ENCODE measurements at regions not wholly inside any gene's neighbourhood (a gene's known extent, or its start where the extent isn't known, plus 50 kb on each side); places are given as distances from the start of the nearest gene placed in this dataset.

DNA sequence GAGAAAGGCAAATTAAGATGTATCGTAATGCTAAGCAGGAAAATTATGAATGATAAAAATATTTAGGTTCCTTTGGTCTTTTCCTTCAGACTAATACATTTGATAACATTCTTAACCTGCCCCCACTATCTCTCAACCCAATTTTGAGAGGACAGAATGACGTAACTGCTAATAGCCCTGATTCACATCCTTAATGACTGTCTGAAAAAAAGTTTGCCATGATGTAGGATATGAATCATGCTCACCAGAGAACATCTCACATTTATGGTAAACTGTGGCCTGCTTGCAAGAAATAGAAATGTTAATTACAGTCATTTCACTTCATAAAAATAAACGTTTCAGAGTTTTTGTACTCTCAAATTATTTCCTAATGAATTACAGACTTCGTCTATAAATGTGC, 128.0 kb upstream of the VEGFC start:
- TF ChIP-seq, protein P1, sequence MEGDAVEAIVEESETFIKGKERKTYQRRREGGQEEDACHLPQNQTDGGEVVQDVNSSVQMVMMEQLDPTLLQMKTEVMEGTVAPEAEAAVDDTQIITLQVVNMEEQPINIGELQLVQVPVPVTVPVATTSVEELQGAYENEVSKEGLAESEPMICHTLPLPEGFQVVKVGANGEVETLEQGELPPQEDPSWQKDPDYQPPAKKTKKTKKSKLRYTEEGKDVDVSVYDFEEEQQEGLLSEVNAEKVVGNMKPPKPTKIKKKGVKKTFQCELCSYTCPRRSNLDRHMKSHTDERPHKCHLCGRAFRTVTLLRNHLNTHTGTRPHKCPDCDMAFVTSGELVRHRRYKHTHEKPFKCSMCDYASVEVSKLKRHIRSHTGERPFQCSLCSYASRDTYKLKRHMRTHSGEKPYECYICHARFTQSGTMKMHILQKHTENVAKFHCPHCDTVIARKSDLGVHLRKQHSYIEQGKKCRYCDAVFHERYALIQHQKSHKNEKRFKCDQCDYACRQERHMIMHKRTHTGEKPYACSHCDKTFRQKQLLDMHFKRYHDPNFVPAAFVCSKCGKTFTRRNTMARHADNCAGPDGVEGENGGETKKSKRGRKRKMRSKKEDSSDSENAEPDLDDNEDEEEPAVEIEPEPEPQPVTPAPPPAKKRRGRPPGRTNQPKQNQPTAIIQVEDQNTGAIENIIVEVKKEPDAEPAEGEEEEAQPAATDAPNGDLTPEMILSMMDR (IDR thresholded peaks at IDR 0.05; ENCODE audit: control insufficient read depth, extremely low read depth, insufficient read depth): no peak
- DNase-seq (ENCODE audit: low read depth): no peak

DNA sequence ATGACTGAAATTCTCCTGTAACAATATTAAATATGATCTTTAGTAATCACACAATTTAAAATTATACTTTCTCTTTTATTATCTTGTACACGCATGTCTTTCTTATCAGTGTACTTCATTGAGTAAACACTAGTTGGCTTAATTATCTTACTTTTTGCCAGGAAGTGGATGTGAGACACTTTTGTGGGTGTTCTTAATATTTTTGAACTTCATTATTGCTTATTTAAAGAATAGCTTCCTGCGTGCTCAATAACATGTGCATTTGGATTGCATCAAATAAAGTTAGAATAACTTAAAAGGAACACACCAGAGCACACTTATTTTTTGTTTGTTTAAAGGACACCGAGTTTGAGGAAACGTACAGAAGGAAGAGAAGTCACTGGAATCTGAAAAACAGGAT, 128.5 kb upstream of the VEGFC start:
- TF ChIP-seq, protein P1 (IDR thresholded peaks at IDR 0.05; ENCODE audit: control insufficient read depth, extremely low read depth, insufficient read depth): no peak
- DNase-seq (ENCODE audit: low read depth): no peak
- H3K4me3 ChIP-seq (ENCODE audit: low read depth, low read length): no peak overlapping the region

More for the DNA sequence above, 128.0 kb upstream of the VEGFC start:
- H3K4me3 ChIP-seq (ENCODE audit: low read depth, low read length): no peak overlapping the region

DNA sequence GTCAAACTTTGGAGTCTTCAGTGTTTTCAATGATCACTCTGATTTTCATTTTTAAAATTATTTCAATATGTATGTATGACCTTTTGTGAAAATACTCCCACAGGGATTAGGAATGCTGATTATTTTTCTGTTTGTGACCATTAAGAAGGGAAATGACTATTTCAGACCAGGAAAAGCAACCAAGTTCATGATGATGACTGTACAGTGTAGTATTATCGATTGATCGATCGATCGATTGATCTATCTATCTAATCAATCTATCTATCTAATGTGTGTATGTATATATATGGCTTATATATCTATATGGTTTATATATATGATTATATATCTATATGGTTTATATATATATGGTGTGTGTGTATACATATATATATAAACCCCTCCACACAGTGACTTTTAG, 131.5 kb upstream of the VEGFC start:
- H3K4me3 ChIP-seq (ENCODE audit: low read depth, low read length): no peak overlapping the region
- TF ChIP-seq, protein P1 (IDR thresholded peaks at IDR 0.05; ENCODE audit: control insufficient read depth, extremely low read depth, insufficient read depth): no peak

GRCh38 chr4:176925962-176926361, 133.2 kb upstream of the VEGFC start:
- H3K4me3 ChIP-seq (ENCODE audit: low read depth, low read length): no peak overlapping the region
- no peak for DNase-seq (ENCODE audit: low read depth)
- TF ChIP-seq, protein P1 (IDR thresholded peaks at IDR 0.05; ENCODE audit: control insufficient read depth, extremely low read depth, insufficient read depth): no peak

More for the DNA sequence above, 131.5 kb upstream of the VEGFC start:
- no peak for DNase-seq (ENCODE audit: low read depth)

DNA sequence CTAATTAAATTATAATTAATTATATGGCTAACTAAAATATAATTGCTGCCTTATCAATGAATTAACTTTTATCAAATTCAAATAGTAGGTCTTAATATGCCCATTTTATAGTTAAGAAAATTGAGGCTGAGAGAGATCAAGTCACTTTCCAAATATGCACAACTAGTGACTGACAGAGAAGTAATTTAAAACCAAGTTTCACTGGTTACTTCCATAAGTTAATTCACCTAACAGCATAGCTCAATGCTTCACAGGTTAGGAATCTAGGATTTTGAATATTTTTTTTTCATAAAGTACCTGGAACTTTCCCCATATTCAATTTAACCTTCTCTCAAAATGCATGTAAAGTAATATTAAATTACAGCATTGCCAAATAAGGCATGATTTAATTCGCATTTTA, 134.4 kb upstream of the VEGFC start:
- TF ChIP-seq, protein P1 (IDR thresholded peaks at IDR 0.05; ENCODE audit: control insufficient read depth, extremely low read depth, insufficient read depth): no peak
- H3K4me3 ChIP-seq (ENCODE audit: low read depth, low read length): no peak overlapping the region
- DNase-seq (ENCODE audit: low read depth): no peak

GRCh38 chr4:176927664-176928063, 134.9 kb upstream of the VEGFC start:
- TF ChIP-seq, protein P1 (IDR thresholded peaks at IDR 0.05; ENCODE audit: control insufficient read depth, extremely low read depth, insufficient read depth): no peak
- DNase-seq (ENCODE audit: low read depth): no peak
- no peak overlapping the region for H3K4me3 ChIP-seq (ENCODE audit: low read depth, low read length)

GRCh38 chr4:176939445-176939844, 146.7 kb upstream of the VEGFC start:
- TF ChIP-seq, protein P1 (IDR thresholded peaks at IDR 0.05; ENCODE audit: control insufficient read depth, extremely low read depth, insufficient read depth): no peak
- no peak overlapping the region for H3K4me3 ChIP-seq (ENCODE audit: low read depth, low read length)
- DNase-seq (ENCODE audit: low read depth): no peak
